ENCODE measurements at regions not wholly inside any gene's neighbourhood (a gene's known extent, or its start where the extent isn't known, plus 50 kb on each side); places are given as distances from the start of the nearest gene placed in this dataset.
A peak's percentile ranks its signal among the peaks of the same experiment; 100 is the strongest.

DNA sequence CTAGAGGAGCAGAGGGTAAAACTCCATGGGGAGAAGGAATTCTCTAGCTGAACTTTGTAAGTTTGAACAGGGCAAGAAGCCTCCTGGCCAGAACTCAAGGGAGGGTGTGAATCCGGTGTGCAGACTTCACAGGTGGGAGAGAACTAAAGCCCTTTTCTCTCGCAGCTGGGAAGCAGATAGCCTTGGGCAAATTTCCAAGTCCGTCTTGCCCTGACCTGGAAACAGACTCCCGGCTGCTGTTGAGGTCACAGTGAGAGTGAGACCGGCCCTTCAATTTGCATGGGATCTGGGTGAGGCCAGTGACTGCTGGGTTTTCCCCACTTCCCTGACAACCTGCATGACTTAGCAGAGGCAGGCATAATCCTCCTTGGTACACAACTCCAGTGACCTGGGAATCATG is 94.5 kb upstream of the ZNF827 start:
- Histone ChIP-seq H3K27me3 (replicated peaks in 1 of 4; ENCODE audit: control extremely low read depth in 1 of 4, control insufficient read depth in 3 of 4, insufficient read depth in 4 of 4, low read length in 3 of 4) (no peaks in the 10 kb centered on the region), H3K79me2 (ENCODE audit: control insufficient read depth, insufficient read depth, low read length) (no peaks in the 10 kb centered on the region), H3K4me2 (replicated peaks; ENCODE audit: low read depth, low read length, poor library complexity, severe bottlenecking) (peak overlapping the region; percentile 7), H3K9ac (ENCODE audit: low read length) (no peak overlapping the region), H3K4me3 (ENCODE audit: control extremely low read depth in 1 of 5, extremely low read depth in 1 of 5, insufficient read depth in 1 of 5, low read depth in 2 of 5, low read length in 4 of 5) (no peak overlapping the region), H3K9me3 (ENCODE audit: control extremely low read depth in 1 of 3, control insufficient read depth in 2 of 3, insufficient read depth in 1 of 3, low read length in 2 of 3) (no peaks in the 10 kb centered on the region), H2AFZ (ENCODE audit: insufficient read depth, low read depth, low read length, poor library complexity, severe bottlenecking) (no peak overlapping the region), H3K4me1 (ENCODE audit: control insufficient read depth in 2 of 2, insufficient read depth in 2 of 2, low read length in 2 of 2) (peaks cover 43 to 45% of the 10 kb centered on the region in 2 donors), H3K27ac (ENCODE audit: low read length in 2 of 2) (no peak overlapping the region), H3K36me3 (replicated peaks in 1 of 2; ENCODE audit: control extremely low read depth in 1 of 2, control insufficient read depth in 1 of 2, extremely low read depth in 1 of 2, insufficient read depth in 2 of 2, low read length in 1 of 2) (no peaks in the 10 kb centered on the region), H4K20me1 (ENCODE audit: control insufficient read depth, insufficient read depth, low read length, poor library complexity, severe bottlenecking) (no peaks in the 10 kb centered on the region)
- Mint-ChIP-seq H3K4me1 (peaks cover 46% of the 10 kb centered on the region), H3K27me3 (no peaks in the 10 kb centered on the region), H3K4me3 (peak overlapping the region; percentile 35), H3K27ac (no peak overlapping the region), H3K9me3 (ENCODE audit: insufficient read depth) (peaks cover 3% of the 10 kb centered on the region)
- intact Hi-C loops (cut with micrococcal nuclease): loop anchor here (5.0 kb wide), 2 partner anchors 96 to 144 kb away; partner anchors contain the start of genes LSM6 and ZNF827
- ChIA-PET CTCF (no interaction called here), POLR2A (no interaction called here)
- no peak for ATAC-seq (ENCODE audit: low read depth)
- no peak for TF ChIP-seq EZH2 (IDR thresholded peaks at IDR 0.05; ENCODE audit: borderline replicate concordance, insufficient read depth, low read depth, low read length, poor library complexity, severe bottlenecking)
- TF ChIP-seq, protein P1, sequence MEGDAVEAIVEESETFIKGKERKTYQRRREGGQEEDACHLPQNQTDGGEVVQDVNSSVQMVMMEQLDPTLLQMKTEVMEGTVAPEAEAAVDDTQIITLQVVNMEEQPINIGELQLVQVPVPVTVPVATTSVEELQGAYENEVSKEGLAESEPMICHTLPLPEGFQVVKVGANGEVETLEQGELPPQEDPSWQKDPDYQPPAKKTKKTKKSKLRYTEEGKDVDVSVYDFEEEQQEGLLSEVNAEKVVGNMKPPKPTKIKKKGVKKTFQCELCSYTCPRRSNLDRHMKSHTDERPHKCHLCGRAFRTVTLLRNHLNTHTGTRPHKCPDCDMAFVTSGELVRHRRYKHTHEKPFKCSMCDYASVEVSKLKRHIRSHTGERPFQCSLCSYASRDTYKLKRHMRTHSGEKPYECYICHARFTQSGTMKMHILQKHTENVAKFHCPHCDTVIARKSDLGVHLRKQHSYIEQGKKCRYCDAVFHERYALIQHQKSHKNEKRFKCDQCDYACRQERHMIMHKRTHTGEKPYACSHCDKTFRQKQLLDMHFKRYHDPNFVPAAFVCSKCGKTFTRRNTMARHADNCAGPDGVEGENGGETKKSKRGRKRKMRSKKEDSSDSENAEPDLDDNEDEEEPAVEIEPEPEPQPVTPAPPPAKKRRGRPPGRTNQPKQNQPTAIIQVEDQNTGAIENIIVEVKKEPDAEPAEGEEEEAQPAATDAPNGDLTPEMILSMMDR (IDR thresholded peaks at IDR 0.05): no peak
- no peak for DNase-seq
- 81% methylated on average over 4 of the region's 5 CpGs for WGBS (ENCODE audit: insufficient coverage)

DNA sequence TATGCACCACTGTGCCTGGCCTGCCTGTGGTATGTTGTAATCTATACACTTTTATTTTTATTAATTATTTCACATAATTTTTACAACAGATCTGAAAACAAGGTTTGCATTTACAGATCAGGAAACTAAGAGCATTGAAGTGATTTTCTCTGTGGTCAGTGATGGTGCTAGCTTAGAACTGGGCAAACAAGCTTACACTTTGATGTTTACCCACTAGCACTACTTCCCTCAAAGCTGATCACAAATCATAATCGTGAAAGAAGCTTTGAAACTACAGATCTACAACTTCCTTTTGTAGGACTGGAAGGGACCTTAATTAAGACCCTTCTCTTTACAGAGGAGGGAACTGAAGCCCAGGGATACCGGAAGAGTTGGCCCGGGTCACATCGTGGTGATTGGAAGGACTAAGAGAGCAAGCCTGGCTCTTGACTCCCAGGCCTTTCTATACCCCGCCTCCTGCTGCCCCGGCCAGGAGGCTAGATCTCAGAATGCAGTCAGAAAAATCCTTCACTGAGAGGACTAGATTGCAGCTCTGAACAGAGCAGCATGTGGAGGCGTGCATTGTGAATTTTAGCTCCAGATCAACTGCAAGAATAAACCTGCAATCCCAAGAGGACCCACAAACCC is 93.7 kb upstream of the ZNF827 start:
- Histone ChIP-seq H3K4me1 (ENCODE audit: control insufficient read depth in 2 of 2, insufficient read depth in 2 of 2, low read length in 2 of 2) (peaks cover 43 to 45% of the 10 kb centered on the region in 2 donors), H3K27ac (ENCODE audit: low read length in 2 of 2) (no peak overlapping the region), H3K9me3 (ENCODE audit: control extremely low read depth in 1 of 3, control insufficient read depth in 2 of 3, insufficient read depth in 1 of 3, low read length in 2 of 3) (no peaks in the 10 kb centered on the region), H3K4me3 (ENCODE audit: control extremely low read depth in 1 of 5, extremely low read depth in 1 of 5, insufficient read depth in 1 of 5, low read depth in 2 of 5, low read length in 4 of 5) (no peak overlapping the region), H3K36me3 (replicated peaks in 1 of 2; ENCODE audit: control extremely low read depth in 1 of 2, control insufficient read depth in 1 of 2, extremely low read depth in 1 of 2, insufficient read depth in 2 of 2, low read length in 1 of 2) (no peaks in the 10 kb centered on the region), H3K79me2 (ENCODE audit: control insufficient read depth, insufficient read depth, low read length) (no peaks in the 10 kb centered on the region), H3K9ac (ENCODE audit: low read length) (peak overlapping the region; percentile 12), H2AFZ (ENCODE audit: insufficient read depth, low read depth, low read length, poor library complexity, severe bottlenecking) (peak overlapping the region; percentile 63), H3K27me3 (replicated peaks in 1 of 4; ENCODE audit: control extremely low read depth in 1 of 4, control insufficient read depth in 3 of 4, insufficient read depth in 4 of 4, low read length in 3 of 4) (no peaks in the 10 kb centered on the region), H3K4me2 (replicated peaks; ENCODE audit: low read depth, low read length, poor library complexity, severe bottlenecking) (peak overlapping the region; percentile 23), H4K20me1 (ENCODE audit: control insufficient read depth, insufficient read depth, low read length, poor library complexity, severe bottlenecking) (no peaks in the 10 kb centered on the region)
- peak; percentile 31 for DNase-seq
- intact Hi-C loops (cut with micrococcal nuclease): loop anchor here (5.0 kb wide), 2 partner anchors 95 to 145 kb away; partner anchors contain the start of genes LSM6 and ZNF827
- no peaks in the 10 kb centered on the region for H3K27me3 Mint-ChIP-seq
- peak overlapping the region; percentile 1 for H3K27ac Mint-ChIP-seq
- H3K4me3 Mint-ChIP-seq: peak overlapping the region; percentile 56
- 54% methylated on average over 6 of the region's 7 CpGs for WGBS (ENCODE audit: insufficient coverage)
- TF ChIP-seq, protein P1 (IDR thresholded peaks at IDR 0.05): no peak
- no peak for TF ChIP-seq EZH2 (IDR thresholded peaks at IDR 0.05; ENCODE audit: borderline replicate concordance, insufficient read depth, low read depth, low read length, poor library complexity, severe bottlenecking)
- peaks cover 46% of the 10 kb centered on the region for H3K4me1 Mint-ChIP-seq
- POLR2A ChIA-PET: interaction anchor here (1.0 kb wide), 1 partner anchor 17 kb away, joined by 4 read pairs; no protein-coding TSS in a partner anchor
- no peak for ATAC-seq (ENCODE audit: low read depth)
- H3K9me3 Mint-ChIP-seq (ENCODE audit: insufficient read depth): peaks cover 3% of the 10 kb centered on the region
- CTCF ChIA-PET: no interaction called here
